ENCODE measurements at regions not wholly inside any gene's neighbourhood (a gene's known extent, or its start where the extent isn't known, plus 50 kb on each side); places are given as distances from the start of the nearest gene placed in this dataset.

GRCh38 chr3:44130249-44130648 lies 111.4 kb upstream of the TOPAZ1 start:
- no peak overlapping the region for H3K27ac Mint-ChIP-seq
- Histone ChIP-seq H2AFZ (no peak overlapping the region), H3K27ac (ENCODE audit: low read depth) (no peak overlapping the region), H3K79me2 (replicated peaks; ENCODE audit: insufficient read depth) (no peaks in the 10 kb centered on the region), H3K4me1 (ENCODE audit: insufficient read depth) (0 out of 2 replicates have a peak, but pooled peaks cover 4% of the 10 kb centered on the region), H3K4me2 (no peak overlapping the region), H3K27me3 (ENCODE audit: insufficient read depth) (no peaks in the 10 kb centered on the region), H3K9me2 (ENCODE audit: insufficient read depth) (0 out of 2 replicates have a peak, but pooled peaks cover 1% of the 10 kb centered on the region), H4K20me1 (replicated peaks; ENCODE audit: insufficient read depth) (no peaks in the 10 kb centered on the region), H3F3A (replicated peaks; ENCODE audit: low read depth) (no peaks in the 10 kb centered on the region), H3K36me3 (ENCODE audit: insufficient read depth) (no peaks in the 10 kb centered on the region), H3K4me3 (no peak overlapping the region)
- H3K4me1 Mint-ChIP-seq = peaks cover 13% of the 10 kb centered on the region
- H3K27me3 Mint-ChIP-seq (ENCODE audit: insufficient read depth, low read depth, poor library complexity) = peaks cover 4% of the 10 kb centered on the region
- no peak for ATAC-seq
- H3K9me3 Mint-ChIP-seq = no peaks in the 10 kb centered on the region
- H3K4me3 Mint-ChIP-seq = no peak overlapping the region
- no peak for DNase-seq (ENCODE audit: low spot score)
- H3K36me3 Mint-ChIP-seq (ENCODE audit: low read depth) = no peaks in the 10 kb centered on the region
- TF ChIP-seq EZH2phosphoT487 (IDR thresholded peaks at IDR 0.05; ENCODE audit: unreplicated experiment) = no peak
- TF ChIP-seq CREB1 (CRISPR knock-in tag; IDR thresholded peaks at IDR 0.05; ENCODE audit: low read depth) = no peak
- TF ChIP-seq ZNF331 (CRISPR knock-in tag; IDR thresholded peaks at IDR 0.05; ENCODE audit: low read depth) = no peak
- TF ChIP-seq, protein P1, sequence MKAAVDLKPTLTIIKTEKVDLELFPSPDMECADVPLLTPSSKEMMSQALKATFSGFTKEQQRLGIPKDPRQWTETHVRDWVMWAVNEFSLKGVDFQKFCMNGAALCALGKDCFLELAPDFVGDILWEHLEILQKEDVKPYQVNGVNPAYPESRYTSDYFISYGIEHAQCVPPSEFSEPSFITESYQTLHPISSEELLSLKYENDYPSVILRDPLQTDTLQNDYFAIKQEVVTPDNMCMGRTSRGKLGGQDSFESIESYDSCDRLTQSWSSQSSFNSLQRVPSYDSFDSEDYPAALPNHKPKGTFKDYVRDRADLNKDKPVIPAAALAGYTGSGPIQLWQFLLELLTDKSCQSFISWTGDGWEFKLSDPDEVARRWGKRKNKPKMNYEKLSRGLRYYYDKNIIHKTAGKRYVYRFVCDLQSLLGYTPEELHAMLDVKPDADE (IDR thresholded peaks at IDR 0.05) = no peak
- TF ChIP-seq ZNF114 (CRISPR knock-in tag; IDR thresholded peaks at IDR 0.05) = no peak
- TF ChIP-seq EZH2 (IDR thresholded peaks at IDR 0.05; ENCODE audit: low read depth, unreplicated experiment) = no peak
- no peak for TF ChIP-seq NANOG (IDR thresholded peaks at IDR 0.05; ENCODE audit: borderline replicate concordance)
- no peak for TF ChIP-seq JUNB (IDR thresholded peaks at IDR 0.05; ENCODE audit: unreplicated experiment)
- no peak for TF ChIP-seq POLR2AphosphoS5 (IDR thresholded peaks at IDR 0.05; ENCODE audit: low read depth)
- TF ChIP-seq REST (IDR thresholded peaks at IDR 0.05; ENCODE audit: unreplicated experiment) = no peak
- TF ChIP-seq, protein P2, sequence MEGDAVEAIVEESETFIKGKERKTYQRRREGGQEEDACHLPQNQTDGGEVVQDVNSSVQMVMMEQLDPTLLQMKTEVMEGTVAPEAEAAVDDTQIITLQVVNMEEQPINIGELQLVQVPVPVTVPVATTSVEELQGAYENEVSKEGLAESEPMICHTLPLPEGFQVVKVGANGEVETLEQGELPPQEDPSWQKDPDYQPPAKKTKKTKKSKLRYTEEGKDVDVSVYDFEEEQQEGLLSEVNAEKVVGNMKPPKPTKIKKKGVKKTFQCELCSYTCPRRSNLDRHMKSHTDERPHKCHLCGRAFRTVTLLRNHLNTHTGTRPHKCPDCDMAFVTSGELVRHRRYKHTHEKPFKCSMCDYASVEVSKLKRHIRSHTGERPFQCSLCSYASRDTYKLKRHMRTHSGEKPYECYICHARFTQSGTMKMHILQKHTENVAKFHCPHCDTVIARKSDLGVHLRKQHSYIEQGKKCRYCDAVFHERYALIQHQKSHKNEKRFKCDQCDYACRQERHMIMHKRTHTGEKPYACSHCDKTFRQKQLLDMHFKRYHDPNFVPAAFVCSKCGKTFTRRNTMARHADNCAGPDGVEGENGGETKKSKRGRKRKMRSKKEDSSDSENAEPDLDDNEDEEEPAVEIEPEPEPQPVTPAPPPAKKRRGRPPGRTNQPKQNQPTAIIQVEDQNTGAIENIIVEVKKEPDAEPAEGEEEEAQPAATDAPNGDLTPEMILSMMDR (conservative IDR thresholded peaks at IDR 0.05; ENCODE audit: low read depth in 2 of 2) = no peak
- TF ChIP-seq, protein P3, sequence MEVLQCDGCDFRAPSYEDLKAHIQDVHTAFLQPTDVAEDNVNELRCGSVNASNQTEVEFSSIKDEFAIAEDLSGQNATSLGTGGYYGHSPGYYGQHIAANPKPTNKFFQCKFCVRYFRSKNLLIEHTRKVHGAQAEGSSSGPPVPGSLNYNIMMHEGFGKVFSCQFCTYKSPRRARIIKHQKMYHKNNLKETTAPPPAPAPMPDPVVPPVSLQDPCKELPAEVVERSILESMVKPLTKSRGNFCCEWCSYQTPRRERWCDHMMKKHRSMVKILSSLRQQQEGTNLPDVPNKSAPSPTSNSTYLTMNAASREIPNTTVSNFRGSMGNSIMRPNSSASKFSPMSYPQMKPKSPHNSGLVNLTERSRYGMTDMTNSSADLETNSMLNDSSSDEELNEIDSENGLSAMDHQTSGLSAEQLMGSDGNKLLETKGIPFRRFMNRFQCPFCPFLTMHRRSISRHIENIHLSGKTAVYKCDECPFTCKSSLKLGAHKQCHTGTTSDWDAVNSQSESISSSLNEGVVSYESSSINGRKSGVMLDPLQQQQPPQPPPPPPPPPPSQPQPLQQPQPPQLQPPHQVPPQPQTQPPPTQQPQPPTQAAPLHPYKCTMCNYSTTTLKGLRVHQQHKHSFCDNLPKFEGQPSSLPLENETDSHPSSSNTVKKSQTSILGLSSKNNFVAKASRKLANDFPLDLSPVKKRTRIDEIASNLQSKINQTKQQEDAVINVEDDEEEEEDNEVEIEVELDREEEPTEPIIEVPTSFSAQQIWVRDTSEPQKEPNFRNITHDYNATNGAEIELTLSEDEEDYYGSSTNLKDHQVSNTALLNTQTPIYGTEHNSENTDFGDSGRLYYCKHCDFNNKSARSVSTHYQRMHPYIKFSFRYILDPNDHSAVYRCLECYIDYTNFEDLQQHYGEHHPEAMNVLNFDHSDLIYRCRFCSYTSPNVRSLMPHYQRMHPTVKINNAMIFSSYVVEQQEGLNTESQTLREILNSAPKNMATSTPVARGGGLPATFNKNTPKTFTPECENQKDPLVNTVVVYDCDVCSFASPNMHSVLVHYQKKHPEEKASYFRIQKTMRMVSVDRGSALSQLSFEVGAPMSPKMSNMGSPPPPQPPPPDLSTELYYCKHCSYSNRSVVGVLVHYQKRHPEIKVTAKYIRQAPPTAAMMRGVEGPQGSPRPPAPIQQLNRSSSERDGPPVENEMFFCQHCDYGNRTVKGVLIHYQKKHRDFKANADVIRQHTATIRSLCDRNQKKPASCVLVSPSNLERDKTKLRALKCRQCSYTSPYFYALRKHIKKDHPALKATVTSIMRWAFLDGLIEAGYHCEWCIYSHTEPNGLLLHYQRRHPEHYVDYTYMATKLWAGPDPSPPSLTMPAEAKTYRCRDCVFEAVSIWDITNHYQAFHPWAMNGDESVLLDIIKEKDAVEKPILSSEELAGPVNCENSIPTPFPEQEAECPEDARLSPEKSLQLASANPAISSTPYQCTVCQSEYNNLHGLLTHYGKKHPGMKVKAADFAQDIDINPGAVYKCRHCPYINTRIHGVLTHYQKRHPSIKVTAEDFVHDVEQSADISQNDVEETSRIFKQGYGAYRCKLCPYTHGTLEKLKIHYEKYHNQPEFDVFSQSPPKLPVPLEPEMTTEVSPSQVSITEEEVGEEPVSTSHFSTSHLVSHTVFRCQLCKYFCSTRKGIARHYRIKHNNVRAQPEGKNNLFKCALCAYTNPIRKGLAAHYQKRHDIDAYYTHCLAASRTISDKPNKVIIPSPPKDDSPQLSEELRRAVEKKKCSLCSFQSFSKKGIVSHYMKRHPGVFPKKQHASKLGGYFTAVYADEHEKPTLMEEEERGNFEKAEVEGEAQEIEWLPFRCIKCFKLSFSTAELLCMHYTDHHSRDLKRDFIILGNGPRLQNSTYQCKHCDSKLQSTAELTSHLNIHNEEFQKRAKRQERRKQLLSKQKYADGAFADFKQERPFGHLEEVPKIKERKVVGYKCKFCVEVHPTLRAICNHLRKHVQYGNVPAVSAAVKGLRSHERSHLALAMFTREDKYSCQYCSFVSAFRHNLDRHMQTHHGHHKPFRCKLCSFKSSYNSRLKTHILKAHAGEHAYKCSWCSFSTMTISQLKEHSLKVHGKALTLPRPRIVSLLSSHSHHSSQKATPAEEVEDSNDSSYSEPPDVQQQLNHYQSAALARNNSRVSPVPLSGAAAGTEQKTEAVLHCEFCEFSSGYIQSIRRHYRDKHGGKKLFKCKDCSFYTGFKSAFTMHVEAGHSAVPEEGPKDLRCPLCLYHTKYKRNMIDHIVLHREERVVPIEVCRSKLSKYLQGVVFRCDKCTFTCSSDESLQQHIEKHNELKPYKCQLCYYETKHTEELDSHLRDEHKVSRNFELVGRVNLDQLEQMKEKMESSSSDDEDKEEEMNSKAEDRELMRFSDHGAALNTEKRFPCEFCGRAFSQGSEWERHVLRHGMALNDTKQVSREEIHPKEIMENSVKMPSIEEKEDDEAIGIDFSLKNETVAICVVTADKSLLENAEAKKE (CRISPR knock-in tag; IDR thresholded peaks at IDR 0.05) = no peak
- TF ChIP-seq STAT1 (IDR thresholded peaks at IDR 0.05; ENCODE audit: unreplicated experiment) = no peak
